Fibroblast of the aortic adventitia (primary cell): ENCODE measurements at regions not wholly inside any gene's neighbourhood (a gene's known extent, or its start where the extent isn't known, plus 50 kb on each side); places are given as distances from the start of the nearest gene placed in this dataset.

Experiments
- DNase-seq: peaks from one replicate; pipeline ENCODE4 v3.0.0-alpha.2; 2010; ENCODE audit warnings: low read depth
- H3K4me3 ChIP-seq: 2 replicates; pipeline ENCODE4 v1.5.1; 2011; ENCODE audit warnings: low read depth, mild to moderate bottlenecking, control low read depth, low read length, moderate library complexity
- TF ChIP-seq, protein P1 (sequence below): IDR thresholded peaks from 2 replicates; pipeline ENCODE4 v1.5.1; 2011; ENCODE audit warnings: mild to moderate bottlenecking, low read length, control low read depth, inconsistent platforms; ENCODE audit not compliant: insufficient read depth

DNA sequence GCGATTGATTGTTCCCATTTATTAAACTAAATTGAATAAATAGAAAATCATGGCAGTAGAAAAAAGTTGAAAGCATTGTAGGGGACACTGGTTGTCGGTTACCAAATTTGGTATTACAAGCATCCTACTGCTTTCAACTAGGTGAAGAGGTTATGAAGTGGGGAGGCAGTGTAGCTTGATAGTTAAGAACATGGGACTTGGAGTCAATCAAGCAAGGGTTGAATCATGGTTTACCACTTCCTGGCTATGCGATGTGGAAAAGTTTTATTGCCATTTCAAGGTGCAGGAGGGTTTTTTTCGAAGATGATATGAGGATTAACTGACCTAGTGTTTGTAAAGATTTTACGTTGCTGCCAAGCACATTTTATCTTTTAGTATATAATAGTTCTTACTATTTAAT lies 318.2 kb upstream of the KCNH8 start:
- H3K4me3 ChIP-seq: no peak overlapping the region
- no peak for DNase-seq
- TF ChIP-seq, protein P1, sequence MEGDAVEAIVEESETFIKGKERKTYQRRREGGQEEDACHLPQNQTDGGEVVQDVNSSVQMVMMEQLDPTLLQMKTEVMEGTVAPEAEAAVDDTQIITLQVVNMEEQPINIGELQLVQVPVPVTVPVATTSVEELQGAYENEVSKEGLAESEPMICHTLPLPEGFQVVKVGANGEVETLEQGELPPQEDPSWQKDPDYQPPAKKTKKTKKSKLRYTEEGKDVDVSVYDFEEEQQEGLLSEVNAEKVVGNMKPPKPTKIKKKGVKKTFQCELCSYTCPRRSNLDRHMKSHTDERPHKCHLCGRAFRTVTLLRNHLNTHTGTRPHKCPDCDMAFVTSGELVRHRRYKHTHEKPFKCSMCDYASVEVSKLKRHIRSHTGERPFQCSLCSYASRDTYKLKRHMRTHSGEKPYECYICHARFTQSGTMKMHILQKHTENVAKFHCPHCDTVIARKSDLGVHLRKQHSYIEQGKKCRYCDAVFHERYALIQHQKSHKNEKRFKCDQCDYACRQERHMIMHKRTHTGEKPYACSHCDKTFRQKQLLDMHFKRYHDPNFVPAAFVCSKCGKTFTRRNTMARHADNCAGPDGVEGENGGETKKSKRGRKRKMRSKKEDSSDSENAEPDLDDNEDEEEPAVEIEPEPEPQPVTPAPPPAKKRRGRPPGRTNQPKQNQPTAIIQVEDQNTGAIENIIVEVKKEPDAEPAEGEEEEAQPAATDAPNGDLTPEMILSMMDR: no peak

DNA sequence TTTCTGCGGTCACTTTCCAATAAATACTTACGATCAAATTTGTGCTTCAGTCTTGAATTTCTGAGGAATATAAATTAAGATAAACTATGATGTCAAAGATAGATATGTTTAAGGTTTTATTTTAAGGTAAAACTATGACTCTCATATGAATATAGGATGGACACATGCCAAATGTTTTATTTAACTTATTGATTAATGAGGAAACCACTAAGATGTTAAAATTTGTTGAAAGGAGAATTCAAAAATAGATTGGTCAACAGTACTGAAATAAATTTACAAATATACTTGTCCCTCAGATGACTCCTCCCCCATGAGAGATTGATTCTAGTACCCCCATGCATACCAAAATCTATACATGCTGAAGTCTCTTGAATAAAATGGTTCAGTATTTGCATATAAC lies 319.7 kb upstream of the KCNH8 start:
- H3K4me3 ChIP-seq: no peak overlapping the region
- TF ChIP-seq, protein P1: no peak
- DNase-seq: no peak

DNA sequence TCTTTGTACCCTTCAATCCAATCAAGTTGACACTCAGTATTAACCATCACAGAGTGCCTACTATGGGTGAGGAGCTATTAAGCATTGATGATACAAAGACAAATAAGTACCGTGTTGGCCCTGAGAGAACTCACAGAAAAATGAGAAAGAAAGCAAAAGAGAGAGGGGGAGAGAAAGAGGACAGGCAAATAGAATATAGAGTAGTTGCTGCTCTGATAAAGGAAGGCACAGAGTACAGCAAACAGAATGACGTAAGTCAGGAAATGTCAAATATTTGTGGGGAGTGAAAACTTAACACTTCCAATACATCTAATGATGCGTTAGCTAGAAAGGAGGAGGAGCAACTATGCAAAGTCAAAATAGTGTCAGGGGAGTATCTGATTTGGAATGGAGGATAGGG lies 320.6 kb upstream of the KCNH8 start:
- no peak for DNase-seq
- no peak overlapping the region for H3K4me3 ChIP-seq
- TF ChIP-seq, protein P1: no peak

DNA sequence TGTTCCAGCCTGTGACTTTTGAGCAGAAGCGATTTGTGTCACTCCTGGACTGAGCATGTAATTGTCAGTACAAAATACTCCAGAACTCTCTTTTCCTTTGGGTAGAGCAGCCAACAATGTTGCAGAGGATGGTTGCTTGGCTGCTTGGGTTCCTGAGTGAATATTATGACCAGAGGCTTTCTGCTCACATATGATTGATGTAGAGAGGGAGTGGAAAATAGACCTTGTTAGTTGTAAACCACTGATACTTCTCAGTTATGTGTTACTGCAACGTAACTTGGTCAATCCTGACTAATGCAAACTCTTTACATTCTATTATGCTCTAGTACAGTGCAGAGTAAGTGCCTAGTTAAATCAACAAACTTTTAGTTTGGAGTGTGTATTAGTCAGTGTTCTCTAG lies 322.6 kb upstream of the KCNH8 start:
- TF ChIP-seq, protein P1: no peak
- no peak overlapping the region for H3K4me3 ChIP-seq
- no peak for DNase-seq

DNA sequence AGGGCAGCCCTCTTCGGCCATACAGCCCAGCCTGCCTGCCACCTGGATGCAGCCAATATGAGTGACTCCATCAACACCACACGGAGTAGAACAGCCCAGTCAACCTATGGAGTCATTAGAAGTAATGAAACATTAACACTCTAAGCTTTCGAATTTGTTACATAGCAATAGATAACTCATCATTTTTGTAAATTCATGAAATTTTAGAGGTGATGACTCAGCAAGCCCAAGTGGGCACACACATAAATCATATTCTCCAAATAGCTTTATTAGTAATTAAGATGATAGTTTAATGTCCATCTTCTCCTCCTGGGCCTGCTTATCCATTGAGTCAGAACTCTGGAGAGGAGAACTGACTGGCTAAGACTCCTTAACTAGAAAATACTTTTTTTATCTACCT lies 335.0 kb upstream of the KCNH8 start:
- no peak for DNase-seq
- TF ChIP-seq, protein P1: no peak
- H3K4me3 ChIP-seq: no peak overlapping the region

DNA sequence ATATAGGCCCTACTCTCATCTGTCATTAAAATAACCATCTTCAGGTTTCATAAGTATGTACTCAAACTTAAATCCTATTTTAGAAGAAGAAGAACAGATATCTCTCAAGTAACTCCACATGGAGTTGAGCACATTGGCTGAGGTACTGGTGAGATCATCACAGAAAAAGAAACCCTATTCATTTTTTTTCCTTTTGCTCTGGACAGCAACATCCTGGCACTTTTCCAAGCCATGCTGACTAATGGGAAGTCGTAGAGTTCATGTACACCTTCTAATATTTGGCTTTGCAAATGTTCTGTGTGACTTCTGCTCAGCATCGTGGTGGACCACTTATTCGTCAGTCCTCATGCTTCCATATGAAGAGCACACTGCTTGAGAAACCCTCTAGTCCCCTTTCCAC lies 336.0 kb upstream of the KCNH8 start:
- DNase-seq: peak; percentile 57
- TF ChIP-seq, protein P1: no peak
- H3K4me3 ChIP-seq: no peak overlapping the region

DNA sequence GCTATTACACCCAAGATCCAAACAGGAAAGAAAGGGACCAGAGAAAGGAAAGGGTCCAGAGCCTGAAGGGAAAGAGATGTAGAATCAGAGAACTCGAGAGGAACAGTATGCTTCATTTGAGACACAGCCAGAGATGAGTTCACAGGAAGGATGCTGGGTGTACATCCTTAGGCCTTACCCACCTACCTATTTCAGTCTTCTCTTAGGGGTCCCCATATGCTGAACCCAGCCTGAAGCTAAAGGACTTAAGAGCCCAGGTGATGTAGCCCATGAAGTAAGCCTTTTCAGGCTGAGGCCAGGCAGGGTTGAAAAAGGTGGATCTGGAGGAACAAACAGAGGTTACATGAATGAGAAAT lies 338.0 kb upstream of the KCNH8 start:
- TF ChIP-seq, protein P1: no peak
- no peak for DNase-seq
- H3K4me3 ChIP-seq: no peak overlapping the region
